Esophagus squamous epithelium (tissue), 5 donors: ENCODE measurements at regions not wholly inside any gene's neighbourhood (a gene's known extent, or its start where the extent isn't known, plus 50 kb on each side); places are given as distances from the start of the nearest gene placed in this dataset.

Source experiments
- DNase-seq: peaks from one replicate; lab custom pipeline; 2025; lab: John Stamatoyannopoulos, UW
- H3K27ac ChIP-seq, 4 donors: fragments of 200-600 bp; sonication (generic); one replicate each; pipeline ENCODE4 v1.5.1; 2016 to 2019; ENCODE audit warnings: mild to moderate bottlenecking in 1 of 4
- H3K27me3 ChIP-seq, 4 donors: fragments of 200-600 bp; sonication (generic); 1 replicate in 3 of 4; 2 replicates in 1 of 4; pipeline versions ENCODE4 v1.5.1 to v1.6.0; 2017 to 2021; ENCODE audit warnings: antibody characterized with exemption in 1 of 4
- H3K36me3 ChIP-seq, 3 donors: fragments of 200-600 bp; sonication (generic); one replicate each; pipeline ENCODE4 v1.5.1; 2016 to 2019
- H3K4me1 ChIP-seq, 3 donors: fragments of 200-600 bp; sonication (generic); one replicate each; pipeline ENCODE4 v1.5.1; 2017 to 2019
- H3K4me3 ChIP-seq, 4 donors: fragments of 200-600 bp; sonication (generic); 1 replicate in 3 of 4; 2 replicates in 1 of 4; pipeline ENCODE4 v1.5.1; 2016 to 2019; ENCODE audit warnings: mild to moderate bottlenecking in 2 of 4, moderate library complexity in 1 of 4
- H3K9me3 ChIP-seq, 3 donors: fragments of 200-600 bp; sonication (generic); one replicate each; pipeline ENCODE4 v1.5.1; 2016 to 2019
- POLR2A ChIP-seq, 4 donors: fragments of 450-650 bp; IDR thresholded peaks; one replicate each; pipeline ENCODE4 v1.6.1; 2017; ENCODE audit warnings: antibody characterized with exemption in 4 of 4, mild to moderate bottlenecking in 4 of 4, moderate library complexity in 3 of 4
- WGBS, 2 donors: methylation state at CpG; one replicate each; pipeline ENCODE4 v1.1.5; 2018; 5-methylcytosine and 5-hydroxymethylcytosine counted together
- intact Hi-C: fragments of 100-400 bp; cut with DNase I; formaldehyde crosslinking; loops from one replicate; pipeline ENCODE4 v1.15.0; 2022
- TF ChIP-seq, protein P1 (sequence below), 6 experiments: fragments of 450-650 bp in 4 of 6; fragments of 200-600 bp in 2 of 6; sonication (generic) in 2 of 6; IDR thresholded peaks; one replicate each; pipeline ENCODE4 v1.5.1; 2016 to 2019; ENCODE audit warnings: antibody characterized with exemption in 6 of 6, mild to moderate bottlenecking in 4 of 6, moderate library complexity in 4 of 6
- donor health status: DM: yes; HTN: yes; CAD: no.

DNA sequence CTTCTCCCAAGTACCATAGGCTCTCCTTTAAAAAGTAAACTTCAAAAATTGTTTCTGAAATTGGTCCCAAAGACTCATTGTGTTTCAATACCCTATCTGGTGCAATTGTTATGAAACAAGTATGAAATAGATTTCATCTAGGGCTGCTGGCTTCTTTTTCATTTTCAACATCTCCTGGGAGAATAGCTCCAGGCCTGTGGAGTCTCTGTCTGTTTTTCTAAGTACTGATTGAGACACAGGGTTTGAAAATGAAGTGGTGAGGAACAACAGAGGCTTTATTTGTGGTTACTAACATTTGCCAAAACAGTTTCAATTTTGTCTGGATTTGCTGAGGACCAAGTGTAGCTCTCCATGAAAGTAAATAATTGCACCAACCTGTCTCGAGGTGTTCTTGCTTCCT is 315.9 kb upstream of the LRATD1 start:
- WGBS, 2 donors = 10 to 18% methylated on average over 1 of the region's 1 CpG
- H3K27me3 ChIP-seq = no peaks in the 10 kb centered on the region
- no peaks in the 10 kb centered on the region for H3K36me3 ChIP-seq
- DNase-seq = no peak
- H3K27ac ChIP-seq = no peak overlapping the region
- no peak for TF ChIP-seq POLR2A (IDR thresholded peaks at IDR 0.05)
- TF ChIP-seq, protein P1, sequence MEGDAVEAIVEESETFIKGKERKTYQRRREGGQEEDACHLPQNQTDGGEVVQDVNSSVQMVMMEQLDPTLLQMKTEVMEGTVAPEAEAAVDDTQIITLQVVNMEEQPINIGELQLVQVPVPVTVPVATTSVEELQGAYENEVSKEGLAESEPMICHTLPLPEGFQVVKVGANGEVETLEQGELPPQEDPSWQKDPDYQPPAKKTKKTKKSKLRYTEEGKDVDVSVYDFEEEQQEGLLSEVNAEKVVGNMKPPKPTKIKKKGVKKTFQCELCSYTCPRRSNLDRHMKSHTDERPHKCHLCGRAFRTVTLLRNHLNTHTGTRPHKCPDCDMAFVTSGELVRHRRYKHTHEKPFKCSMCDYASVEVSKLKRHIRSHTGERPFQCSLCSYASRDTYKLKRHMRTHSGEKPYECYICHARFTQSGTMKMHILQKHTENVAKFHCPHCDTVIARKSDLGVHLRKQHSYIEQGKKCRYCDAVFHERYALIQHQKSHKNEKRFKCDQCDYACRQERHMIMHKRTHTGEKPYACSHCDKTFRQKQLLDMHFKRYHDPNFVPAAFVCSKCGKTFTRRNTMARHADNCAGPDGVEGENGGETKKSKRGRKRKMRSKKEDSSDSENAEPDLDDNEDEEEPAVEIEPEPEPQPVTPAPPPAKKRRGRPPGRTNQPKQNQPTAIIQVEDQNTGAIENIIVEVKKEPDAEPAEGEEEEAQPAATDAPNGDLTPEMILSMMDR (IDR thresholded peaks at IDR 0.05) = no peak
- H3K4me1 ChIP-seq = no peaks in the 10 kb centered on the region
- no peak overlapping the region for H3K4me3 ChIP-seq
- no peaks in the 10 kb centered on the region for H3K9me3 ChIP-seq
- intact Hi-C loops = no loop called here

- no peaks in the 10 kb centered on the region for H3K4me1 ChIP-seq
- no peak overlapping the region for H3K4me3 ChIP-seq
- H3K27me3 ChIP-seq = no peaks in the 10 kb centered on the region
- intact Hi-C loops = no loop called here
- 72 to 73% methylated on average over 4 of the region's 4 CpGs for WGBS, 2 donors
- no peaks in the 10 kb centered on the region for H3K9me3 ChIP-seq
- H3K27ac ChIP-seq = no peak overlapping the region
- no peaks in the 10 kb centered on the region for H3K36me3 ChIP-seq
- TF ChIP-seq, protein P1 (IDR thresholded peaks at IDR 0.05) = no peak
- no peak for TF ChIP-seq POLR2A (IDR thresholded peaks at IDR 0.05)
- DNase-seq = no peak
Measured at GRCh38 chr2:14321357-14321756, 311.2 kb upstream of the LRATD1 start.

DNA sequence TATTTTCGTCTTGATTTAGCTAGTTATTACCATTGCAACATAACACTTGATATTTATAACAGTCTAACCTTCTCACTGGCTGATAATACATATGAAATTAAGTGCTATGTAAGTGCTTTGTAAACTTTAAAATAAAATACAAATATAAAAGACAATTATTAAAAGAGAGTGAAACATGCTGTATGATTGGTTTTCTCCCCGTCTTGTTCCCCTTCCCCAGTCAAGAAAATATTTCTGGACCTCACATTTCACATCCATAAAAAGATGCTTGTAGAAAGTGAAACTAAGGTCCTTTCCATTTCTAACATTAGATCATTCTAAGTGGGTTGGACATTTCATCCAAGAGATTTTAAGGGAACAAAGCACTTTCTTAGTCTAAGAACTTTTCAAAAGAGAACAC is 310.2 kb upstream of the LRATD1 start:
- no peak for TF ChIP-seq POLR2A (IDR thresholded peaks at IDR 0.05)
- TF ChIP-seq, protein P1 (IDR thresholded peaks at IDR 0.05) = no peak
- WGBS, 2 donors = 54 to 71% methylated on average over 2 of the region's 2 CpGs
- Histone ChIP-seq H3K4me1 (no peaks in the 10 kb centered on the region), H3K9me3 (no peaks in the 10 kb centered on the region), H3K27ac (no peak overlapping the region), H3K27me3 (no peaks in the 10 kb centered on the region), H3K36me3 (no peaks in the 10 kb centered on the region), H3K4me3 (no peak overlapping the region)
- intact Hi-C loops = no loop called here
- DNase-seq = no peak

GRCh38 chr2:14324308-14324707 is 308.2 kb upstream of the LRATD1 start:
- DNase-seq = no peak
- Histone ChIP-seq H3K27me3 (no peaks in the 10 kb centered on the region), H3K4me1 (no peaks in the 10 kb centered on the region), H3K27ac (no peak overlapping the region), H3K9me3 (no peaks in the 10 kb centered on the region), H3K36me3 (no peaks in the 10 kb centered on the region), H3K4me3 (no peak overlapping the region)
- intact Hi-C loops = no loop called here
- 74 to 75% methylated on average over 2 of the region's 2 CpGs for WGBS, 2 donors
- no peak for TF ChIP-seq POLR2A (IDR thresholded peaks at IDR 0.05)
- TF ChIP-seq, protein P1 (IDR thresholded peaks at IDR 0.05) = no peak

DNA sequence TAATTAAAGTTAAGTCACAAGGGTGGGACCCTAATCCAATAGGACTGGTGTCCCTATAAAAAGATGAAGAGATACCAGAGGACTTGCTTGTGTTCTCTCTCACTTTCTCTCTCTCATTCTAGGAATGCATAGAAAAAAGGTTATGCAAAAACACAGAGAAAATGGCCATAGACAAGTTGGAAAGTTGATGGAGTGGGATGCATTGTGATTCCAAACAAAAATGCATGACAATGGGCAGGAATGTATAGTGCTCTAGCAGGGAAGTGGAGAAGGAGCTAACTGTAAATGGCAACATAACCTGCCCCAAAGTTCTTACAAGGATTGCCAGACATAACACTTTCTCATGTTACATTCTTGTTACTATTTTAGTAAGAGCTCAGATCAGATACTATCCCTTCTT is 301.6 kb upstream of the LRATD1 start:
- intact Hi-C loops = no loop called here
- Histone ChIP-seq H3K36me3 (no peaks in the 10 kb centered on the region), H3K4me1 (no peaks in the 10 kb centered on the region), H3K9me3 (no peaks in the 10 kb centered on the region), H3K27ac (no peak overlapping the region), H3K27me3 (no peaks in the 10 kb centered on the region), H3K4me3 (no peak overlapping the region)
- TF ChIP-seq, protein P1 (IDR thresholded peaks at IDR 0.05) = no peak
- TF ChIP-seq POLR2A (IDR thresholded peaks at IDR 0.05) = no peak
- DNase-seq = no peak
